ENCODE measurements at regions not wholly inside any gene's neighbourhood (a gene's known extent, or its start where the extent isn't known, plus 50 kb on each side); places are given as distances from the start of the nearest gene placed in this dataset.

- in situ Hi-C loops (cut with MboI; ENCODE audit: low sequenced_read_pairs), result no loop called here
These were observed 241.5 kb upstream of the PKDCC start for GRCh38 chr2:41806286-41806685.

- in situ Hi-C loops (cut with MboI; ENCODE audit: low sequenced_read_pairs), result no loop called here
These were observed 226.7 kb upstream of the PKDCC start for GRCh38 chr2:41821167-41821566.

- in situ Hi-C loops (cut with MboI; ENCODE audit: low sequenced_read_pairs), result no loop called here
These were observed 220.9 kb upstream of the PKDCC start for GRCh38 chr2:41826921-41827320.

GRCh38 chr2:41827354-41827971, 220.4 kb upstream of the PKDCC start:
- in situ Hi-C loops (cut with MboI; ENCODE audit: low sequenced_read_pairs), result no loop called here

GRCh38 chr2:41828052-41828643, 219.7 kb upstream of the PKDCC start:
- in situ Hi-C loops (cut with MboI; ENCODE audit: low sequenced_read_pairs), result no loop called here

GRCh38 chr2:41829052-41829451, 218.8 kb upstream of the PKDCC start:
- in situ Hi-C loops (cut with MboI; ENCODE audit: low sequenced_read_pairs), result no loop called here

- in situ Hi-C loops (cut with MboI; ENCODE audit: low sequenced_read_pairs), result no loop called here
These were observed 217.2 kb upstream of the PKDCC start for GRCh38 chr2:41830600-41830999.

- in situ Hi-C loops (cut with MboI; ENCODE audit: low sequenced_read_pairs), result no loop called here
These were observed 215.6 kb upstream of the PKDCC start for GRCh38 chr2:41832218-41832617.

GRCh38 chr2:41835401-41835800, 212.4 kb upstream of the PKDCC start:
- in situ Hi-C loops (cut with MboI; ENCODE audit: low sequenced_read_pairs), result no loop called here

- in situ Hi-C loops (cut with MboI; ENCODE audit: low sequenced_read_pairs), result no loop called here
These were observed 210.9 kb upstream of the PKDCC start for GRCh38 chr2:41836948-41837347.

- in situ Hi-C loops (cut with MboI; ENCODE audit: low sequenced_read_pairs), result no loop called here
These were observed 210.2 kb upstream of the PKDCC start for GRCh38 chr2:41837610-41838009.

- in situ Hi-C loops (cut with MboI; ENCODE audit: low sequenced_read_pairs), result no loop called here
These were observed 206.9 kb upstream of the PKDCC start for GRCh38 chr2:41840702-41841551.

- in situ Hi-C loops (cut with MboI; ENCODE audit: low sequenced_read_pairs), result no loop called here
These were observed 200.9 kb upstream of the PKDCC start for GRCh38 chr2:41846962-41847361.

- in situ Hi-C loops (cut with MboI; ENCODE audit: low sequenced_read_pairs), result no loop called here
These were observed 199.9 kb upstream of the PKDCC start for GRCh38 chr2:41847744-41848441.

GRCh38 chr2:41851554-41851953, 196.3 kb upstream of the PKDCC start:
- in situ Hi-C loops (cut with MboI; ENCODE audit: low sequenced_read_pairs), result loop anchor here (25.0 kb wide), 2 partner anchors 361 to 461 kb away; no protein-coding TSS in a partner anchor

- in situ Hi-C loops (cut with MboI; ENCODE audit: low sequenced_read_pairs), result loop anchor here (25.0 kb wide), 2 partner anchors 359 to 459 kb away; no protein-coding TSS in a partner anchor
These were observed 194.2 kb upstream of the PKDCC start for GRCh38 chr2:41853427-41854191.

GRCh38 chr2:41854227-41854626, 193.6 kb upstream of the PKDCC start:
- in situ Hi-C loops (cut with MboI; ENCODE audit: low sequenced_read_pairs), result loop anchor here (25.0 kb wide), 2 partner anchors 358 to 458 kb away; no protein-coding TSS in a partner anchor

GRCh38 chr2:41856946-41857345, 190.9 kb upstream of the PKDCC start:
- in situ Hi-C loops (cut with MboI; ENCODE audit: low sequenced_read_pairs), result loop anchor here (25.0 kb wide), 2 partner anchors 355 to 455 kb away; no protein-coding TSS in a partner anchor

GRCh38 chr2:41859615-41860514, 188.0 kb upstream of the PKDCC start:
- in situ Hi-C loops (cut with MboI; ENCODE audit: low sequenced_read_pairs), result loop anchor here (25.0 kb wide), 2 partner anchors 352 to 452 kb away; no protein-coding TSS in a partner anchor

Measured in HL-60/S4 treated with retinoic acid at 250 ng/mL for 4 days and 3 days (cell line).